Skeletal muscle cell (primary cell): ENCODE measurements at regions not wholly inside any gene's neighbourhood (a gene's known extent, or its start where the extent isn't known, plus 50 kb on each side); places are given as distances from the start of the nearest gene placed in this dataset.
"Not testable (repeated sequence)": the region's sequence is repeated elsewhere in the genome, so short reads cannot be mapped to it uniquely, and the experiment has no call there.

Experiments used
- DNase-seq: peaks from one replicate; pipeline ENCODE4 v3.0.0-alpha.2; 2010; ENCODE audit warnings: low read depth
- H3K4me3 ChIP-seq: 2 replicates; pipeline ENCODE4 v1.5.1; 2011; ENCODE audit warnings: low read depth, mild to moderate bottlenecking, control low read depth, low read length, moderate library complexity

DNA sequence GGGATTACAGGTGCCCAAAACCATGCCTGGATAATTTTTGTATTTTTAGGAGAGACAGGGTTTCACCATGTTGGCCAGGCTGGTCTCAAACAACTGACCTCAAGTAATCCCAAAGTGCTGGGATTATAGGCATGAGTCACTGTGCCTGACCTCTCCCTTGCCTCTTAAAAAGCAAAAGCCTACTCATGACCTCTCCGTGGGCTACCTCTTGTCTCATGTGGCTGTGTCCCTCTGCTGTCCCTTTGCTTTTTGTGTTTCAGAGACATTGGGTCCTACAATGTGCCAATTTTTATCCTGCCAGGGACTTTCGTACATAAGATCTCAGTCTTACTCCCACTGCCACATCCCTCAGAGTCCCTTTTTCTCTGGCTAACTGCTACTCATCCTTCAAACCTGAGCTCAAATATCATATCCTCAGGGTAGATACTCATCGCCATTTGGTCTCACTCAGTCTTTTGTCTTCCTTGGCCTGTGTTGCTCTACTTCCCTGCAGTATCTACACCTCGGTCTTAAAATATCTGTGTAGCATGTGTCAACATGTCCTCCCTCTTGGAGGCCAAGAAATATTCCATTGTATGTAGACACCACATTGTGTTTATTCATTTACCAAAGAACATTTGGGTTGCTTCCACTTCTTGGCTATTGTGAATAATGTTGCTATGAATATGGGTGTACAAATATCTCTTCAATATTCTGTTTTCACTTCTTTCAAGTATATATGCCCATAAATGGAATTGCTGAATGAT is 465.0 kb upstream of the KLF6 start:
- no peak overlapping the region for H3K4me3 ChIP-seq
- DNase-seq: no peak

DNA sequence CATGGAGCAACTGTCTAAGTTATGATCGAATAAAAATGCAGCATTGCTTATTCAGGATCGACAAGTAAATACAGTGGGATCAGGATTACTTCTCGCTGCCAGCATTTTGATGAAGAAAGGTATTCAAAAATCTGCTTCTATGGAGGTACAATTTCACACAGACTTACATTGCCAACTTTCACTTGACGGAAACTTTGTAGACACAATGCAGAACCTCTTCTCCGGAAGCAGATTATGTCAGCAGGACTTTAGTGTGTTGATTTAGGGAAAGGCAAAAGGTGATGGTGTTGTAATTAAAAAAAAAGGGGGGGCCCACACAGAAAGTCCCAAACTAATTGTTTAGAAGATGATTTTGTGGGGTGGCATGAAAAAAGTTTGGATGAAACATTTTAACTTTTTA is 462.4 kb upstream of the KLF6 start:
- H3K4me3 ChIP-seq: no peak overlapping the region
- no peak for DNase-seq

GRCh38 chr10:4246881-4247358 is 461.9 kb upstream of the KLF6 start:
- no peak overlapping the region for H3K4me3 ChIP-seq
- DNase-seq: peak; percentile 98

DNA sequence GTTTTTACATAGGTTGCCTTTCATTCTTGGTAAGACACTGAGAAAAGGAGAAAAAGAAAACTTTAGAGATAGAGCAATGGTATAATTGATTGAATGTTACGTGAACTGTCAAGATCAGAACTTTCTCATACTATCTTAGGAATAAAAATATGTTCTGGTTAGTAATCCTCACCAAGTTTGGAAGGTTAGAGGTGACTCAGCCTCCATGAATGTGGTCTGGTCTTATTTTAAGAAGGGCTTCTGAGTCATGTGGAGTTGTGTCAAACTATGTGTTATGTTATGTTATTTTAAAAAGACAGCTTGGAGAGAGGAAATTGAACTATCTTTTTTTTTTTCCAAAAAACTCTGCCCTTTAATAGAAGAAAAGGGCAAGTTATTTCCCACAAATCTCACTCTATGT is 458.6 kb upstream of the KLF6 start:
- peak overlapping the region; percentile 21 for H3K4me3 ChIP-seq
- DNase-seq: peak; percentile 99

DNA sequence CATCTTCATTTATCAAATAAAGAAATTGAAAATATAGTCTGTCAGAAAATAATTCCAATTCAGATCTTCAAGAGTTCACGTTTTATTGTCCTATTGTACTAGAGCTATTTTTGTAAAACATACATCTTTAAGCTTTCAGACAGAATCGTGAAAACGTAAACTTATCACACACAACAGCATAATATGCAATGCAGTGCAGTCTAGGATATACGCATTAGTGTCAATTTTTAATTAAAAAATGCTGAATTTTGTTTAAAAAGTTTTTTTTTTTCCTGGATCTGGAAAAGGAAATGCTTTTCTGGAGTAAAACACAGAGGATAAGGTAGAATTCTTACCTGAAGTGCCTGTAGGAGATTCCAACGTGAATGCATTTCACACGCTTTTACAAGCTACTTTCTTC is 458.2 kb upstream of the KLF6 start:
- DNase-seq: no peak
- H3K4me3 ChIP-seq: peak overlapping the region; percentile 35

DNA sequence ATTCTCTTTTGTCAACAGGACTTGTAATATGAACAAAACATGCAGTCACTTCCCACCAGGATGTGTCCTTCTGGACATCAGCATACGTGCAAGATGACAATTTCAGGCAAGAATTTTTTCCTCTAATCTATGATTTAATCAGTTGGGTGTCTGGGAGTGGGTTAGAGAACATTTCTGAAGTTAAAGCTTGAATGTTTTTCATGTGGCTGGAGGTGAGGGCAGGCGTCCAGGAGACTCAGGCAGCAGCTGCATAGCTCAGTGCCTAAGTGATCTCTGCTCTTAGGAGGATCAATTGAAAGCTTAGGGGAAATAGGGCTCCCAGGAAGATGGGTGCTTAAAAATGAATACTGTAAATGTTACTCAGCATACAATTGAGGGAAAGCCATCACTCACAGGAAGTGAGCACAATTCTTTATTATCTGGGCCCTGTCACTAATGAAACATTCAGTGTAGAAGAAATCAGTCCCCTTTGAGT is 457.6 kb upstream of the KLF6 start:
- peak; percentile 82 for DNase-seq
- H3K4me3 ChIP-seq: peak overlapping the region; percentile 35

- peak; percentile 100 for DNase-seq
- peak overlapping the region; percentile 35 for H3K4me3 ChIP-seq
Measured at GRCh38 chr10:4241724-4242345, 456.8 kb upstream of the KLF6 start.

DNA sequence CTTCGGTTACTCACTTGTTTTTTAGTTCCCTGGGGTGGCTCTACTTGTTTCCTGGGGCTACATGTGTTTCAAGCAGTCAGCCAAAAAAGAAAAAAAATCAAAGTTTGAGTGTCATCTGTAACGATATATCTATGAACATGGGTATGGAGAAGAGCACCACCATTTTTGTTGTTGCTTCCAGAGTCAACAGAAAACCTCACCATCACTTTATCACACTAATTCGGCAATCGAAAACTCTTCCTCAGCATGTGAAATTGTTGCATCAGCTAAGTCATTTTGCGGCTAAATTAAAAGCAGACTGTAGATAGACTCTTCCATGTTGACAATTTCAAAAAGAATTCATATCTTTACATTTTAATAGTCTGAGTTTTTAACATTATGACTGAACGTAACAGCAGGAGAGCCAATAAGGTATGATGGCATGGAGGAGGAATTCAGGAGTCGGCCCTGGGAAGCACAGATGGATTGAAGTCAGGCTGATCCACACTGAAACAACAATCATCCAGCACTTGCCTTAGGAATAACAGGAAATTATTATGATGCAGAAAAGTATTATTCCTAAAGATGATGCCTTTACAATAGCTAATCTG is 455.7 kb upstream of the KLF6 start:
- peak; percentile 69 for DNase-seq

DNA sequence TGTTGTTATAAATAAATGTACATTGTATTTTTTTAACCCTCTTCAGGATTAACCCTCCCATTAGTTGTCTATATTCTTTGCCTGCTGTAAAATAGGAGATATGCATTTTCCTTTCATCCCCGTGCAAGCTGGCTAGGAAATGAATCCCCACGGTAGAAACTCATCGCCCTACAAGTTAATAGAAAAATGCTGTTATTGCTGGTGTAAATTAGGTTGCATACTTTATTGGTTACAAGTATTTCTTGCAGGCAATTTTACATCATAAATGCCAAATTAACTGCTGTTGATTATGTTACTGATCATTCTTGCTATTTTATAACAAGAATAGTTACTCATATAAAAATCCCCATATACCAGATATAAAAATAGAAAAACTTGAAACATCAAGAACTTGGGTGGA is 454.2 kb upstream of the KLF6 start:
- H3K4me3 ChIP-seq: no peak overlapping the region
- no peak for DNase-seq

More for the DNA sequence above, 455.7 kb upstream of the KLF6 start:
- H3K4me3 ChIP-seq: no peak overlapping the region

DNA sequence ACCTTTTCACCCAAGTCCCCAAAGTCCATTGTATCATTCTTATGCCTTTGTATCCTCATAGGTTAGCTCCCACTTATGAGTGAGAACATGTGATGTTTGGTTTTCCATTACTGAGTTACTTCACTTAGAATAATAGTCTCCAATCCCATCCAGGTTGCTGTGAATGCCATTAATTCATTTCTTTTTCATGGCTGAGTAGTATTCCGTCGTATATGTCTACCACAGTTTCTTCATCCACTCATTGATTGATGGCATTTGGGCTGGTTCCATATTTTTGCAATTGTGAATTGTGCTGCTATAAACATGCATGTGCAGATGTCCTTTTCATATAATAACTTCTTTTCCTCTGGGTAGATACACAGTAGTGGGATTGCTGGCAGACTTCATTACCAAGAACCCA is 451.9 kb upstream of the KLF6 start:
- not testable (repeated sequence) for H3K4me3 ChIP-seq, DNase-seq

DNA sequence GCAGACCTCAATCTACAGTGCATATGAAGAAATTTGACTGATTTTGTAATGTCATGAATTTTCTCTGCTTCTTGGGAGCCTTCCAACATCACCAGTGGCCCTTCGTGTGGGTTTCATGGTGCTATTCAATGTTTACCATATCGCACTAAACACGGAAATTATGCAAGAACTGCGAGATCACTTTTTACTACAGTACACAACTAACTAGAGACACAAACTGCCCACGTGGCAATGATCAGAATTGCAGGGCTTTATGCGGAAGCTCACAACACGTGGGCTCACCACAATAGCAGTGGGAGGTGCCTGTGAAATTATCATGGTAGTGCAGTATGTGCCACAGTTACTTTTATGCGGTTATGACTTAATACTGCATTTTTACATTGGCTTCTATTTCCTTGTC is 449.7 kb upstream of the KLF6 start:
- H3K4me3 ChIP-seq: no peak overlapping the region
- no peak for DNase-seq

- no peak for DNase-seq
- no peak overlapping the region for H3K4me3 ChIP-seq
Measured at GRCh38 chr10:4231439-4231838, 446.4 kb upstream of the KLF6 start.

DNA sequence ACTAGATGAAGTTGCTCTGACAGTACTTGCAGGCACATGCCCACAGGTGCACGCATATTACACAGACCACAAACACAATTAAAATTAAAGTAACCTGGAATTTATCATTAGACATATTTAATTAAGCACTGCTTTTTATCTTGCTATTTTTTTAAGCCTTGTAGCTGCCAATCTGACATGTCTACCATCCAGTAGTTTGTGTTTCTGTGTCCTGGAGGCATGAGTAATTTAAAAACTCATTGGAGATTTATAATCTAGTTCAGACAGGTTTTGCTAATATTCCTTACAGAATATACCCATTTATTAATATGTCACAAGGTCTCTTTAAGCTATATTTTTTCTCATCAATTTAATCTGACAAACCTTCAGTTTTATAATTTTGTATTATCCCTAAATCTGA is 445.0 kb upstream of the KLF6 start:
- no peak for DNase-seq
- H3K4me3 ChIP-seq: no peak overlapping the region

- no peak for DNase-seq
- H3K4me3 ChIP-seq: no peak overlapping the region
Measured at GRCh38 chr10:4229106-4229505, 444.1 kb upstream of the KLF6 start.

- no peak for DNase-seq
Measured at GRCh38 chr10:4227586-4227985, 442.6 kb upstream of the KLF6 start.

GRCh38 chr10:4226941-4227540 is 442.0 kb upstream of the KLF6 start:
- H3K4me3 ChIP-seq: no peak overlapping the region
- DNase-seq: no peak

More at GRCh38 chr10:4227586-4227985, 442.6 kb upstream of the KLF6 start:
- H3K4me3 ChIP-seq: no peak overlapping the region

DNA sequence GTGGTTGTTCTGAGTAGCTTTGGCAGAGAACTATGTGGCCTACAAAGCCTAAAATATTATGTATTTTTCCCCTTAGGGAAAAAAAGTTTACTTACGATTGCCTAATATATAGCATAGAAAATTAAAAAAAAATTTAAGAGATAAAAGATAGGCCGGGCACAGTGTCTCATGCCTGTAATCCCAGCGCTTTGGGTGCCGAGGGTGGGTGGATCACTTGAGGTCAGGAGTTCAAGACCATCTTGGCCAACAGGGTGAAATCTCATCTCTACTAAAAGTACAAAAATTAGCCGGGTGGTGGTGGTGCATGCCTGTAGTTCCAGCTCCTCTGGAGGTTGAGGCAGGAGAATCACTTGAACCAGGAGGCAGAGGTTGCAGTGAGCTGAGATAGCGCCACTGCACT is 439.2 kb upstream of the KLF6 start:
- DNase-seq: no peak
- H3K4me3 ChIP-seq: no peak overlapping the region

- DNase-seq, H3K4me3 ChIP-seq: not testable (repeated sequence)
Measured at GRCh38 chr10:4221310-4221709, 436.3 kb upstream of the KLF6 start.

GRCh38 chr10:4219901-4220300 is 434.9 kb upstream of the KLF6 start:
- no peak for DNase-seq

GRCh38 chr10:4217653-4218052 is 432.6 kb upstream of the KLF6 start:
- no peak for DNase-seq
- H3K4me3 ChIP-seq: no peak overlapping the region

More at GRCh38 chr10:4219901-4220300, 434.9 kb upstream of the KLF6 start:
- H3K4me3 ChIP-seq: no peak overlapping the region
